Activated T-cell treated with anti-CD3 and anti-CD28 coated beads, Interleukin-2, amount 50 U/mL, for 24 hours (primary cell): ENCODE measurements at regions not wholly inside any gene's neighbourhood (a gene's known extent, or its start where the extent isn't known, plus 50 kb on each side); places are given as distances from the start of the nearest gene placed in this dataset.

Experiments
- DNase-seq: peaks from one replicate; pipeline ENCODE4 v3.0.0-alpha.2; 2020
- H3K27ac Mint-ChIP-seq: 2 replicates; pipeline ENCODE4 v1.8.0; 2020; ENCODE audit warnings: mild to moderate bottlenecking, mixed read lengths
- H3K27me3 Mint-ChIP-seq: 2 replicates; pipeline ENCODE4 v1.8.0; 2020; ENCODE audit warnings: mixed read lengths
- H3K36me3 Mint-ChIP-seq: 2 replicates; pipeline ENCODE4 v1.8.0; 2020; ENCODE audit warnings: low read depth, mixed read lengths
- H3K4me1 Mint-ChIP-seq: 2 replicates; pipeline ENCODE4 v1.8.0; 2020; ENCODE audit warnings: low read depth, mixed read lengths
- H3K4me3 Mint-ChIP-seq: 2 replicates; pipeline ENCODE4 v1.8.0; 2020; ENCODE audit warnings: mild to moderate bottlenecking, moderate library complexity, mixed read lengths
- H3K9me3 Mint-ChIP-seq: 2 replicates; pipeline ENCODE4 v1.8.0; 2020; ENCODE audit warnings: mixed read lengths

GRCh38 chr18:70671889-70672565 is 383.2 kb downstream of the SOCS6 start:
- peaks cover 47% of the 10 kb centered on the region for H3K4me1 Mint-ChIP-seq
- no peak overlapping the region for H3K27ac Mint-ChIP-seq

GRCh38 chr18:70666936-70667335 is 378.1 kb downstream of the SOCS6 start:
- peaks cover 39% of the 10 kb centered on the region for H3K4me1 Mint-ChIP-seq
- H3K9me3 Mint-ChIP-seq = peaks cover 18% of the 10 kb centered on the region
- no peaks in the 10 kb centered on the region for H3K27me3 Mint-ChIP-seq
- no peak for DNase-seq
- peaks cover 12% of the 10 kb centered on the region for H3K36me3 Mint-ChIP-seq
- H3K27ac Mint-ChIP-seq = no peak overlapping the region
- no peak overlapping the region for H3K4me3 Mint-ChIP-seq

More at GRCh38 chr18:70671889-70672565, 383.2 kb downstream of the SOCS6 start:
- no peak for DNase-seq
- Mint-ChIP-seq H3K36me3 (peaks cover 12% of the 10 kb centered on the region), H3K4me3 (no peak overlapping the region), H3K27me3 (no peaks in the 10 kb centered on the region), H3K9me3 (peaks cover 21% of the 10 kb centered on the region)

GRCh38 chr18:70663141-70663540 is 374.3 kb downstream of the SOCS6 start:
- H3K27me3 Mint-ChIP-seq = no peaks in the 10 kb centered on the region
- no peak for DNase-seq
- H3K9me3 Mint-ChIP-seq = peaks cover 3% of the 10 kb centered on the region
- no peaks in the 10 kb centered on the region for H3K36me3 Mint-ChIP-seq
- peaks cover 54% of the 10 kb centered on the region for H3K4me1 Mint-ChIP-seq
- peak overlapping the region; percentile 72 for H3K27ac Mint-ChIP-seq
- peak overlapping the region; percentile 19 for H3K4me3 Mint-ChIP-seq

GRCh38 chr18:70662588-70662987 is 373.7 kb downstream of the SOCS6 start:
- no peak for DNase-seq
- Mint-ChIP-seq H3K4me3 (peak overlapping the region; percentile 19), H3K27ac (peak overlapping the region; percentile 72), H3K9me3 (peaks cover 3% of the 10 kb centered on the region), H3K4me1 (peaks cover 54% of the 10 kb centered on the region), H3K36me3 (no peaks in the 10 kb centered on the region), H3K27me3 (no peaks in the 10 kb centered on the region)

- Mint-ChIP-seq H3K4me1 (peaks cover 51% of the 10 kb centered on the region), H3K9me3 (peaks cover 2% of the 10 kb centered on the region), H3K27ac (peak overlapping the region; percentile 74), H3K27me3 (no peaks in the 10 kb centered on the region), H3K4me3 (peak overlapping the region; percentile 56), H3K36me3 (no peaks in the 10 kb centered on the region)
- DNase-seq = no peak
Measured at GRCh38 chr18:70659036-70659925, 370.4 kb downstream of the SOCS6 start.

- Mint-ChIP-seq H3K9me3 (peaks cover 18% of the 10 kb centered on the region), H3K4me3 (no peak overlapping the region), H3K27me3 (no peaks in the 10 kb centered on the region), H3K4me1 (peaks cover 16% of the 10 kb centered on the region), H3K27ac (no peak overlapping the region), H3K36me3 (no peaks in the 10 kb centered on the region)
- no peak for DNase-seq
Measured at GRCh38 chr18:70653671-70654070, 364.8 kb downstream of the SOCS6 start.

- Mint-ChIP-seq H3K36me3 (no peaks in the 10 kb centered on the region), H3K27ac (peak overlapping the region; percentile 39), H3K4me1 (peaks cover 12% of the 10 kb centered on the region), H3K9me3 (peaks cover 20% of the 10 kb centered on the region), H3K27me3 (no peaks in the 10 kb centered on the region), H3K4me3 (no peak overlapping the region)
- DNase-seq = no peak
Measured at GRCh38 chr18:70650878-70651277, 362.0 kb downstream of the SOCS6 start.

- Mint-ChIP-seq H3K27ac (no peak overlapping the region), H3K36me3 (no peaks in the 10 kb centered on the region), H3K27me3 (no peaks in the 10 kb centered on the region), H3K4me3 (no peak overlapping the region), H3K9me3 (peaks cover 18% of the 10 kb centered on the region), H3K4me1 (peaks cover 12% of the 10 kb centered on the region)
- DNase-seq = no peak
Measured at GRCh38 chr18:70649683-70650082, 360.8 kb downstream of the SOCS6 start.

GRCh38 chr18:70645971-70646370 is 357.1 kb downstream of the SOCS6 start:
- Mint-ChIP-seq H3K27ac (no peak overlapping the region), H3K36me3 (no peaks in the 10 kb centered on the region), H3K9me3 (peaks cover 10% of the 10 kb centered on the region), H3K4me3 (no peak overlapping the region), H3K27me3 (no peaks in the 10 kb centered on the region), H3K4me1 (peaks cover 13% of the 10 kb centered on the region)
- DNase-seq = no peak

GRCh38 chr18:70643812-70644211 is 355.0 kb downstream of the SOCS6 start:
- Mint-ChIP-seq H3K27ac (no peak overlapping the region), H3K4me1 (peaks cover 11% of the 10 kb centered on the region)
- DNase-seq = no peak

GRCh38 chr18:70641156-70641775 is 352.4 kb downstream of the SOCS6 start:
- no peak overlapping the region for H3K27ac Mint-ChIP-seq
- no peak for DNase-seq
- H3K4me1 Mint-ChIP-seq = peaks cover 10% of the 10 kb centered on the region
- H3K36me3 Mint-ChIP-seq = no peaks in the 10 kb centered on the region
- H3K27me3 Mint-ChIP-seq = no peaks in the 10 kb centered on the region
- peaks cover 17% of the 10 kb centered on the region for H3K9me3 Mint-ChIP-seq
- H3K4me3 Mint-ChIP-seq = no peak overlapping the region

More at GRCh38 chr18:70643812-70644211, 355.0 kb downstream of the SOCS6 start:
- H3K9me3 Mint-ChIP-seq = peaks cover 12% of the 10 kb centered on the region
- H3K36me3 Mint-ChIP-seq = no peaks in the 10 kb centered on the region
- H3K27me3 Mint-ChIP-seq = no peaks in the 10 kb centered on the region
- no peak overlapping the region for H3K4me3 Mint-ChIP-seq

- H3K27me3 Mint-ChIP-seq = no peaks in the 10 kb centered on the region
- peak overlapping the region; percentile 5 for H3K4me3 Mint-ChIP-seq
- H3K4me1 Mint-ChIP-seq = peaks cover 10% of the 10 kb centered on the region
- DNase-seq = no peak
- peaks cover 17% of the 10 kb centered on the region for H3K9me3 Mint-ChIP-seq
- H3K27ac Mint-ChIP-seq = peak overlapping the region; percentile 8
- H3K36me3 Mint-ChIP-seq = no peaks in the 10 kb centered on the region
Measured at GRCh38 chr18:70640336-70640887, 351.6 kb downstream of the SOCS6 start.

GRCh38 chr18:70636991-70637390 is 348.1 kb downstream of the SOCS6 start:
- peaks cover 17% of the 10 kb centered on the region for H3K9me3 Mint-ChIP-seq
- H3K4me3 Mint-ChIP-seq = no peak overlapping the region
- H3K27ac Mint-ChIP-seq = no peak overlapping the region
- no peak for DNase-seq
- H3K27me3 Mint-ChIP-seq = no peaks in the 10 kb centered on the region
- peaks cover 20% of the 10 kb centered on the region for H3K4me1 Mint-ChIP-seq
- H3K36me3 Mint-ChIP-seq = no peaks in the 10 kb centered on the region

GRCh38 chr18:70634576-70635147 is 345.8 kb downstream of the SOCS6 start:
- Mint-ChIP-seq H3K4me3 (no peak overlapping the region), H3K27ac (no peak overlapping the region), H3K9me3 (peaks cover 15% of the 10 kb centered on the region), H3K36me3 (no peaks in the 10 kb centered on the region), H3K27me3 (no peaks in the 10 kb centered on the region), H3K4me1 (peaks cover 27% of the 10 kb centered on the region)
- no peak for DNase-seq
